Upper lobe of left lung (tissue), 6 donors: ENCODE measurements at regions not wholly inside any gene's neighbourhood (a gene's known extent, or its start where the extent isn't known, plus 50 kb on each side); places are given as distances from the start of the nearest gene placed in this dataset.

ENCODE experiments used
- ATAC-seq, 2 donors: fragments of 200-7000 bp; cut with Tn5 transposase; one replicate each; pipeline ENCODE4 v1.9.1; 2022; ENCODE audit warnings: mild to moderate bottlenecking in 2 of 2, moderate library complexity in 2 of 2; ENCODE audit not compliant: low FRiP score in 2 of 2
- DNase-seq, 2 donors: peaks; one replicate each; pipeline ENCODE4 v3.0.0-alpha.2; 2019 to 2020
- H3K27ac ChIP-seq, 4 donors: fragments of 200-600 bp; sonication (generic); one replicate each; pipeline ENCODE4 v1.5.1; 2016 to 2019
- H3K27me3 ChIP-seq, 4 donors: fragments of 200-600 bp; sonication (generic); one replicate each; pipeline ENCODE4 v1.5.1; 2017 to 2019
- H3K36me3 ChIP-seq, 4 donors: fragments of 200-600 bp; sonication (generic); one replicate each; pipeline ENCODE4 v1.5.1; 2016 to 2019
- H3K4me1 ChIP-seq, 4 donors: fragments of 200-600 bp; sonication (generic); one replicate each; pipeline ENCODE4 v1.5.1; 2018 to 2019
- H3K4me3 ChIP-seq, 4 donors: fragments of 200-600 bp; sonication (generic); one replicate each; pipeline ENCODE4 v1.5.1; 2017 to 2019; ENCODE audit warnings: mild to moderate bottlenecking in 2 of 4, moderate library complexity in 1 of 4
- H3K9me3 ChIP-seq, 4 donors: fragments of 200-600 bp; sonication (generic); one replicate each; pipeline ENCODE4 v1.5.1; 2018 to 2019
- CTCF ChIP-seq, 6 experiments: fragments of 450-650 bp in 4 of 6; fragments of 200-600 bp in 2 of 6; sonication (generic) in 2 of 6; IDR thresholded peaks; one replicate each; pipeline ENCODE4 v1.5.1; 2016 to 2019; ENCODE audit warnings: antibody characterized with exemption in 6 of 6
- EP300 ChIP-seq, 4 donors: sonication (generic); formaldehyde crosslinking; IDR thresholded peaks; one replicate each; pipeline ENCODE4 v1.5.1; 2017; ENCODE audit warnings: antibody characterized with exemption in 4 of 4, control low read depth in 2 of 4
- POLR2A ChIP-seq, 4 donors: fragments of 450-650 bp; IDR thresholded peaks; one replicate each; pipeline ENCODE4 v1.5.1; 2016 to 2017; ENCODE audit warnings: antibody characterized with exemption in 4 of 4, mild to moderate bottlenecking in 2 of 4
- POLR2AphosphoS5 ChIP-seq, 2 donors: sonication (generic); formaldehyde crosslinking; IDR thresholded peaks; one replicate each; pipeline ENCODE4 v1.5.1; 2017; ENCODE audit warnings: antibody characterized with exemption in 2 of 2
- WGBS, 2 donors: methylation state at CpG; one replicate each; pipeline ENCODE4 v1.1.5; 2017 to 2018; 5-methylcytosine and 5-hydroxymethylcytosine counted together
- donor health status: DM: no; HTN: no; CAD: no; lungs with moderate emphysema.
- donor health status: DM: no; HTN: yes; CAD: no; lungs with severe emphysema.

GRCh38 chr1:229760478-229760996, 134.5 kb downstream of the URB2 start:
- WGBS, 2 donors = 85 to 89% methylated on average over 7 of the region's 7 CpGs
- no peak overlapping the region for H3K27ac ChIP-seq
- DNase-seq (no peak), ATAC-seq (no peak)
- no peaks in the 10 kb centered on the region for H3K4me1 ChIP-seq
- TF ChIP-seq CTCF (IDR thresholded peaks at IDR 0.05) (no peak), POLR2AphosphoS5 (IDR thresholded peaks at IDR 0.05) (no peak), EP300 (IDR thresholded peaks at IDR 0.05) (no peak), POLR2A (IDR thresholded peaks at IDR 0.05) (no peak)
- H3K4me3 ChIP-seq = no peak overlapping the region
- H3K9me3 ChIP-seq = peaks cover 0 to 7% (median 2%) of the 10 kb centered on the region in 4 donors
- no peaks in the 10 kb centered on the region for H3K36me3 ChIP-seq
- H3K27me3 ChIP-seq = no peaks in the 10 kb centered on the region

- Histone ChIP-seq H3K4me3 (no peak overlapping the region), H3K27me3 (no peaks in the 10 kb centered on the region), H3K27ac (no peak overlapping the region), H3K36me3 (no peaks in the 10 kb centered on the region), H3K4me1 (no peaks in the 10 kb centered on the region), H3K9me3 (no peaks in the 10 kb centered on the region)
- WGBS, 2 donors = 76 to 78% methylated on average over 5 of the region's 5 CpGs
- DNase-seq (no peak), ATAC-seq (no peak)
- TF ChIP-seq POLR2A (IDR thresholded peaks at IDR 0.05) = no peak
- no peak for TF ChIP-seq EP300 (IDR thresholded peaks at IDR 0.05)
- TF ChIP-seq POLR2AphosphoS5 (IDR thresholded peaks at IDR 0.05) = no peak
- no peak for TF ChIP-seq CTCF (IDR thresholded peaks at IDR 0.05)
Measured at GRCh38 chr1:229762891-229763290, 136.8 kb downstream of the URB2 start.

GRCh38 chr1:229768232-229768631, 142.2 kb downstream of the URB2 start:
- 90% methylated on average over 5 of the region's 5 CpGs for WGBS, 2 donors
- DNase-seq (no peak), ATAC-seq (no peak)
- Histone ChIP-seq H3K4me1 (no peaks in the 10 kb centered on the region), H3K9me3 (no peaks in the 10 kb centered on the region), H3K27ac (no peak overlapping the region), H3K36me3 (no peaks in the 10 kb centered on the region), H3K27me3 (no peaks in the 10 kb centered on the region), H3K4me3 (no peak overlapping the region)
- TF ChIP-seq EP300 (IDR thresholded peaks at IDR 0.05) (no peak), POLR2AphosphoS5 (IDR thresholded peaks at IDR 0.05) (no peak), CTCF (IDR thresholded peaks at IDR 0.05) (no peak), POLR2A (IDR thresholded peaks at IDR 0.05) (no peak)

- WGBS, 2 donors = 84 to 89% methylated on average over 3 of the region's 3 CpGs
- no peak for DNase-seq
- Histone ChIP-seq H3K27me3 (no peaks in the 10 kb centered on the region), H3K27ac (no peak overlapping the region), H3K4me1 (no peaks in the 10 kb centered on the region), H3K9me3 (no peaks in the 10 kb centered on the region), H3K4me3 (no peak overlapping the region), H3K36me3 (no peaks in the 10 kb centered on the region)
- TF ChIP-seq POLR2AphosphoS5 (IDR thresholded peaks at IDR 0.05) (no peak), EP300 (IDR thresholded peaks at IDR 0.05) (no peak), CTCF (IDR thresholded peaks at IDR 0.05) (no peak), POLR2A (IDR thresholded peaks at IDR 0.05) (no peak)
- ATAC-seq = no peak
Measured at GRCh38 chr1:229769006-229769405, 143.0 kb downstream of the URB2 start.

GRCh38 chr1:229769809-229770208, 143.8 kb downstream of the URB2 start:
- 86 to 90% methylated on average over 5 of the region's 5 CpGs for WGBS, 2 donors
- no peak for ATAC-seq

More at GRCh38 chr1:229769809-229770208, 143.8 kb downstream of the URB2 start:
- Histone ChIP-seq H3K27ac (no peak overlapping the region), H3K4me3 (no peak overlapping the region), H3K4me1 (no peaks in the 10 kb centered on the region), H3K36me3 (no peaks in the 10 kb centered on the region), H3K27me3 (no peaks in the 10 kb centered on the region), H3K9me3 (no peaks in the 10 kb centered on the region)
- no peak for DNase-seq
- TF ChIP-seq POLR2A (IDR thresholded peaks at IDR 0.05) (no peak), EP300 (IDR thresholded peaks at IDR 0.05) (no peak), POLR2AphosphoS5 (IDR thresholded peaks at IDR 0.05) (no peak), CTCF (IDR thresholded peaks at IDR 0.05) (no peak)
